DND-41 (cell line): ENCODE measurements at regions not wholly inside any gene's neighbourhood (a gene's known extent, or its start where the extent isn't known, plus 50 kb on each side); places are given as distances from the start of the nearest gene placed in this dataset.

Experiments
- ATAC-seq: fragments of 200-7000 bp; cut with Tn5 transposase; 3 replicates; pipeline ENCODE4 v1.9.1; 2021; ENCODE audit warnings: low read depth; ENCODE audit not compliant: insufficient read depth
- DNase-seq: peaks from one replicate; pipeline ENCODE4 v3.0.0-alpha.2; 2020
- H2AFZ ChIP-seq: 2 replicates; pipeline ENCODE4 v1.6.0; 2012; ENCODE audit warnings: low read depth, low read length
- H3K27ac ChIP-seq: 2 replicates; pipeline ENCODE4 v1.5.1; 2012; ENCODE audit warnings: low read length, inconsistent platforms
- H3K27me3 ChIP-seq: fragments of 200-600 bp; sonication (generic); 2 replicates; pipeline ENCODE4 v1.6.0; 2012; ENCODE audit warnings: low read length, mild to moderate bottlenecking, inconsistent platforms; ENCODE audit not compliant: insufficient read depth, poor library complexity
- H3K36me3 ChIP-seq: 2 replicates; pipeline ENCODE4 v1.5.1; 2012; ENCODE audit warnings: low read length, inconsistent platforms; ENCODE audit not compliant: insufficient read depth
- H3K4me1 ChIP-seq: 2 replicates; pipeline ENCODE4 v1.5.1; 2012; ENCODE audit warnings: mild to moderate bottlenecking, low read length; ENCODE audit not compliant: insufficient read depth
- H3K4me2 ChIP-seq: 2 replicates; pipeline ENCODE4 v1.6.0; 2012; ENCODE audit warnings: mild to moderate bottlenecking, moderate library complexity, low read length, inconsistent platforms; ENCODE audit not compliant: insufficient read depth
- H3K4me3 ChIP-seq, 2 experiments: fragments of 200-600 bp in 1 of 2; shearing (Covaris generic) in 1 of 2; 2 replicates each; pipeline ENCODE4 v1.5.1; 2012 to 2016; ENCODE audit warnings: inconsistent platforms in 2 of 2, low read length in 2 of 2, mild to moderate bottlenecking in 2 of 2, low read depth in 1 of 2, moderate library complexity in 1 of 2
- H3K79me2 ChIP-seq: 2 replicates; pipeline ENCODE4 v1.6.0; 2012; ENCODE audit warnings: low read length, inconsistent platforms; ENCODE audit not compliant: insufficient read depth
- H3K9ac ChIP-seq: 2 replicates; pipeline ENCODE4 v1.6.0; 2012; ENCODE audit warnings: low read depth, mild to moderate bottlenecking, inconsistent platforms, low read length, moderate library complexity
- H3K9me3 ChIP-seq: 2 replicates; pipeline ENCODE4 v1.5.1; 2012; ENCODE audit warnings: low read length, moderate library complexity, mild to moderate bottlenecking, inconsistent platforms; ENCODE audit not compliant: insufficient read depth, severe bottlenecking
- H4K20me1 ChIP-seq: 2 replicates; pipeline ENCODE4 v1.6.0; 2012; ENCODE audit warnings: low read length; ENCODE audit not compliant: insufficient read depth
- EZH2 ChIP-seq: IDR thresholded peaks from 3 replicates; pipeline ENCODE4 v1.6.1; 2012; ENCODE audit warnings: borderline replicate concordance, low read depth, mild to moderate bottlenecking, moderate library complexity, low read length, inconsistent platforms; ENCODE audit not compliant: severe bottlenecking
- TF ChIP-seq, protein P1 (sequence below): IDR thresholded peaks from 2 replicates; pipeline ENCODE4 v1.5.1; 2012; ENCODE audit warnings: borderline replicate concordance, low read length, moderate library complexity, mild to moderate bottlenecking; ENCODE audit not compliant: poor library complexity, severe bottlenecking; ENCODE audit errors: extremely low read depth

DNA sequence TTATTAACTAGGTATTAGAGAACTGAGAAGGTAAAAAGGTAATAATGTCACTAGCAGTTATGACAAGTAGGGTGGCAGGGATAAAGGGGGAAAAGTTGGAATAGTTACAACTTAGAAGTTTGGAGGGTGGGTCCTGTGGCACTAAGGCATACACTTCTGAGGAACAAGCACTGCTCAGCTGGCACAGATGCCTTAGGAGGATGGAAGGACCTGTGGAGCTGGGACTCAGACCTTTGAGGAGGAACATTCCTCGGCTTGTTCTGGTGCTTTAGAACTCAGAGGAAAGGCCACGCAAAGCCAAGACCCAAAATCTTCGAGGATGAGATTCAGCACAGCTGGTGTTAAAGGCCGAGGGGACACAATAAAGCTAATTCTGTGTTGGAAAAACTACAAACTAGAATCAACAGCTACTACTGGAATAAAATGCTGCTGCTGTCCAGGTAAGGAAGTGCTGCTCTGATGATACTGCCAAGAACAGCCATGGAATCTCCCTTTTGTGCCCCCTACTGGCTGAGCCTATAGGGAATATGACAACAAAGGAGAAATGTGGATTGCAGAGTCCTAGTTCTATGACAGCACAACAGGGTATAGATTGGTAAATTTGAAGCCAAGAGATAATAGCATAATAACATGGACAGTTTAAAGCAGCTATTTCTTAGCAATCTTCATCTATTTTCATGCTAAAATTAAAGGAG is 126.7 kb downstream of the SLC25A46 start:
- no peak overlapping the region for H3K4me3 ChIP-seq
- peak; percentile 45 for DNase-seq
- no peak overlapping the region for H2AFZ ChIP-seq
- H3K27ac ChIP-seq = no peak overlapping the region
- H3K4me1 ChIP-seq = no peaks in the 10 kb centered on the region
- no peak for TF ChIP-seq EZH2
- TF ChIP-seq, protein P1, sequence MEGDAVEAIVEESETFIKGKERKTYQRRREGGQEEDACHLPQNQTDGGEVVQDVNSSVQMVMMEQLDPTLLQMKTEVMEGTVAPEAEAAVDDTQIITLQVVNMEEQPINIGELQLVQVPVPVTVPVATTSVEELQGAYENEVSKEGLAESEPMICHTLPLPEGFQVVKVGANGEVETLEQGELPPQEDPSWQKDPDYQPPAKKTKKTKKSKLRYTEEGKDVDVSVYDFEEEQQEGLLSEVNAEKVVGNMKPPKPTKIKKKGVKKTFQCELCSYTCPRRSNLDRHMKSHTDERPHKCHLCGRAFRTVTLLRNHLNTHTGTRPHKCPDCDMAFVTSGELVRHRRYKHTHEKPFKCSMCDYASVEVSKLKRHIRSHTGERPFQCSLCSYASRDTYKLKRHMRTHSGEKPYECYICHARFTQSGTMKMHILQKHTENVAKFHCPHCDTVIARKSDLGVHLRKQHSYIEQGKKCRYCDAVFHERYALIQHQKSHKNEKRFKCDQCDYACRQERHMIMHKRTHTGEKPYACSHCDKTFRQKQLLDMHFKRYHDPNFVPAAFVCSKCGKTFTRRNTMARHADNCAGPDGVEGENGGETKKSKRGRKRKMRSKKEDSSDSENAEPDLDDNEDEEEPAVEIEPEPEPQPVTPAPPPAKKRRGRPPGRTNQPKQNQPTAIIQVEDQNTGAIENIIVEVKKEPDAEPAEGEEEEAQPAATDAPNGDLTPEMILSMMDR = peak; percentile 71
- no peaks in the 10 kb centered on the region for H4K20me1 ChIP-seq
- no peaks in the 10 kb centered on the region for H3K27me3 ChIP-seq
- H3K4me2 ChIP-seq = no peak overlapping the region
- no peaks in the 10 kb centered on the region for H3K9me3 ChIP-seq
- H3K36me3 ChIP-seq = no peaks in the 10 kb centered on the region
- H3K9ac ChIP-seq = no peak overlapping the region
- no peaks in the 10 kb centered on the region for H3K79me2 ChIP-seq
- ATAC-seq = peak; percentile 77

GRCh38 chr5:110869927-110870326 is 131.1 kb downstream of the SLC25A46 start:
- ATAC-seq (no peak), DNase-seq (no peak)
- no peaks in the 10 kb centered on the region for H3K36me3 ChIP-seq
- H3K27ac ChIP-seq = no peak overlapping the region
- H3K4me2 ChIP-seq = no peak overlapping the region
- TF ChIP-seq EZH2 = no peak
- no peak overlapping the region for H3K4me3 ChIP-seq
- H3K9ac ChIP-seq = no peak overlapping the region
- H3K79me2 ChIP-seq = no peaks in the 10 kb centered on the region
- H3K4me1 ChIP-seq = no peaks in the 10 kb centered on the region
- no peak overlapping the region for H2AFZ ChIP-seq
- no peaks in the 10 kb centered on the region for H3K9me3 ChIP-seq
- H3K27me3 ChIP-seq = no peaks in the 10 kb centered on the region
- no peaks in the 10 kb centered on the region for H4K20me1 ChIP-seq

GRCh38 chr5:110872200-110872599 is 133.4 kb downstream of the SLC25A46 start:
- Histone ChIP-seq H3K9me3 (no peaks in the 10 kb centered on the region), H3K27ac (no peak overlapping the region), H3K4me2 (no peak overlapping the region), H3K4me1 (no peaks in the 10 kb centered on the region), H2AFZ (no peak overlapping the region), H3K9ac (no peak overlapping the region), H3K79me2 (no peaks in the 10 kb centered on the region), H3K4me3 (no peak overlapping the region), H3K27me3 (no peaks in the 10 kb centered on the region), H4K20me1 (no peaks in the 10 kb centered on the region), H3K36me3 (no peaks in the 10 kb centered on the region)
- DNase-seq (no peak), ATAC-seq (no peak)
- TF ChIP-seq, protein P1 = no peak
- TF ChIP-seq EZH2 = no peak

- H3K4me1 ChIP-seq = no peaks in the 10 kb centered on the region
- no peak overlapping the region for H3K27ac ChIP-seq
- no peak overlapping the region for H3K4me3 ChIP-seq
- no peak for ATAC-seq
- H3K27me3 ChIP-seq = no peaks in the 10 kb centered on the region
- TF ChIP-seq, protein P1 = no peak
- TF ChIP-seq EZH2 = no peak
- H3K9me3 ChIP-seq = no peaks in the 10 kb centered on the region
- no peaks in the 10 kb centered on the region for H3K36me3 ChIP-seq
- no peaks in the 10 kb centered on the region for H4K20me1 ChIP-seq
- H3K4me2 ChIP-seq = no peak overlapping the region
- no peak for DNase-seq
- H3K9ac ChIP-seq = no peak overlapping the region
- H2AFZ ChIP-seq = no peak overlapping the region
- H3K79me2 ChIP-seq = no peaks in the 10 kb centered on the region
These were observed 134.2 kb downstream of the SLC25A46 start for GRCh38 chr5:110872963-110873362.
